Stimulated activated CD8-positive, alpha-beta memory T cell treated with anti-CD3 and anti-CD28 coated beads, Interleukin-7, amount 100 ng/mL, for 48 hours (primary cell): ENCODE measurements at regions not wholly inside any gene's neighbourhood (a gene's known extent, or its start where the extent isn't known, plus 50 kb on each side); places are given as distances from the start of the nearest gene placed in this dataset.
"Not testable (repeated sequence)": the region's sequence is repeated elsewhere in the genome, so short reads cannot be mapped to it uniquely, and the experiment has no call there.

Experiments
- DNase-seq, 2 donors: peaks; one replicate each; pipeline ENCODE4 v3.0.0-alpha.2; 2020; ENCODE audit warnings: low read depth in 1 of 2; ENCODE audit errors: extremely low read depth in 1 of 2

GRCh38 chr6:170199716-170200115 is 91.2 kb downstream of the DLL1 start:
- DNase-seq: no peak

GRCh38 chr6:170198298-170198697 is 92.6 kb downstream of the DLL1 start:
- no peak for DNase-seq

GRCh38 chr6:170193326-170193821 is 97.5 kb downstream of the DLL1 start:
- DNase-seq: no peak

- DNase-seq: no peak
These were observed 98.0 kb downstream of the DLL1 start for GRCh38 chr6:170192905-170193304.

GRCh38 chr6:170192101-170192500 is 98.8 kb downstream of the DLL1 start:
- not testable (repeated sequence) for DNase-seq

- DNase-seq: no peak
These were observed 100.8 kb downstream of the DLL1 start for GRCh38 chr6:170190046-170190445.

- no peak for DNase-seq
These were observed 101.6 kb downstream of the DLL1 start for GRCh38 chr6:170189236-170189635.

GRCh38 chr6:170188571-170189001 is 102.3 kb downstream of the DLL1 start:
- DNase-seq: no peak

- DNase-seq: no peak
These were observed 103.0 kb downstream of the DLL1 start for GRCh38 chr6:170187669-170188566.

GRCh38 chr6:170186941-170187668 is 103.8 kb downstream of the DLL1 start:
- DNase-seq: no peak

GRCh38 chr6:170186006-170186935 is 104.6 kb downstream of the DLL1 start:
- DNase-seq: no peak

GRCh38 chr6:170185175-170185978 is 105.5 kb downstream of the DLL1 start:
- no peak for DNase-seq

GRCh38 chr6:170184316-170184715 is 106.6 kb downstream of the DLL1 start:
- no peak for DNase-seq

- DNase-seq: no peak
These were observed 107.4 kb downstream of the DLL1 start for GRCh38 chr6:170183521-170183920.

- no peak for DNase-seq
These were observed 108.1 kb downstream of the DLL1 start for GRCh38 chr6:170182781-170183120.

- DNase-seq: no peak
These were observed 108.6 kb downstream of the DLL1 start for GRCh38 chr6:170182093-170182780.

GRCh38 chr6:170181338-170181690 is 109.6 kb downstream of the DLL1 start:
- no peak for DNase-seq

- DNase-seq: no peak
These were observed 110.1 kb downstream of the DLL1 start for GRCh38 chr6:170180671-170181337.
